Stomach (tissue), 8 donors: ENCODE measurements at regions not wholly inside any gene's neighbourhood (a gene's known extent, or its start where the extent isn't known, plus 50 kb on each side); places are given as distances from the start of the nearest gene placed in this dataset.

Experiments used
- DNase-seq, 2 donors: peaks; one replicate each; pipeline versions ENCODE4 v3.0.0 to v3.0.0-alpha.2; 2013 to 2019
- H3K27ac ChIP-seq, 5 donors: fragments of 200-600 bp in 4 of 5; sonication (generic) in 4 of 5; one replicate each; pipeline ENCODE4 v1.5.1; 2013 to 2019; ENCODE audit warnings: mild to moderate bottlenecking in 1 of 5, moderate library complexity in 1 of 5
- H3K27me3 ChIP-seq, 3 donors: fragments of 200-600 bp; sonication (generic); one replicate each; pipeline ENCODE4 v1.5.1; 2017 to 2019; ENCODE audit warnings: mixed run types in 1 of 3
- H3K36me3 ChIP-seq, 4 donors: fragments of 200-600 bp; sonication (generic); 1 replicate in 3 of 4; 2 replicates in 1 of 4; pipeline ENCODE4 v1.5.1; 2016 to 2019
- H3K4me1 ChIP-seq, 4 donors: fragments of 200-600 bp; sonication (generic); one replicate each; pipeline ENCODE4 v1.5.1; 2016 to 2019
- H3K4me3 ChIP-seq, 4 donors: fragments of 200-600 bp; sonication (generic) in 3 of 4; one replicate each; pipeline ENCODE4 v1.5.1; 2016 to 2019; ENCODE audit warnings: mild to moderate bottlenecking in 1 of 4
- H3K9me3 ChIP-seq, 4 donors: fragments of 200-600 bp; sonication (generic); one replicate each; pipeline ENCODE4 v1.5.1; 2016 to 2019
- EP300 ChIP-seq: sonication (generic); formaldehyde crosslinking; IDR thresholded peaks from one replicate; pipeline ENCODE4 v1.6.1; 2017; ENCODE audit warnings: antibody characterized with exemption
- POLR2A ChIP-seq, 4 donors: fragments of 450-650 bp; IDR thresholded peaks; one replicate each; pipeline ENCODE4 v1.6.1; 2016; ENCODE audit warnings: antibody characterized with exemption in 4 of 4, control low read depth in 2 of 4, mild to moderate bottlenecking in 1 of 4, moderate library complexity in 1 of 4
- POLR2AphosphoS5 ChIP-seq, 3 donors: sonication (generic); formaldehyde crosslinking; IDR thresholded peaks; one replicate each; pipeline ENCODE4 v1.6.1; 2016; ENCODE audit warnings: antibody characterized with exemption in 3 of 3
- WGBS, 5 donors: extraction: QIAGEN DNeasy Blood & Tissue Kit in 3 of 5; methylation state at CpG; one replicate each; pipeline versions ENCODE4 v1.1.5 to v1.1.7; 2013 to 2018; 5-methylcytosine and 5-hydroxymethylcytosine counted together
- intact Hi-C: fragments of 100-400 bp; cut with DNase I; formaldehyde crosslinking; loops from one replicate; pipeline ENCODE4 v1.15.1; 2023; ENCODE audit warnings: low total_unique reads
- TF ChIP-seq, protein P1 (sequence below), 7 experiments: fragments of 450-650 bp in 4 of 7; fragments of 200-600 bp in 3 of 7; sonication (generic) in 3 of 7; IDR thresholded peaks; one replicate each; pipeline ENCODE4 v1.5.1; 2016 to 2019; ENCODE audit warnings: antibody characterized with exemption in 7 of 7, control low read depth in 2 of 7, mild to moderate bottlenecking in 1 of 7
- donor health status: healthy with polysubstance abuse.
- donor health status: Bipolar disorder and iron deficiency.
- donor health status: healthy.

DNA sequence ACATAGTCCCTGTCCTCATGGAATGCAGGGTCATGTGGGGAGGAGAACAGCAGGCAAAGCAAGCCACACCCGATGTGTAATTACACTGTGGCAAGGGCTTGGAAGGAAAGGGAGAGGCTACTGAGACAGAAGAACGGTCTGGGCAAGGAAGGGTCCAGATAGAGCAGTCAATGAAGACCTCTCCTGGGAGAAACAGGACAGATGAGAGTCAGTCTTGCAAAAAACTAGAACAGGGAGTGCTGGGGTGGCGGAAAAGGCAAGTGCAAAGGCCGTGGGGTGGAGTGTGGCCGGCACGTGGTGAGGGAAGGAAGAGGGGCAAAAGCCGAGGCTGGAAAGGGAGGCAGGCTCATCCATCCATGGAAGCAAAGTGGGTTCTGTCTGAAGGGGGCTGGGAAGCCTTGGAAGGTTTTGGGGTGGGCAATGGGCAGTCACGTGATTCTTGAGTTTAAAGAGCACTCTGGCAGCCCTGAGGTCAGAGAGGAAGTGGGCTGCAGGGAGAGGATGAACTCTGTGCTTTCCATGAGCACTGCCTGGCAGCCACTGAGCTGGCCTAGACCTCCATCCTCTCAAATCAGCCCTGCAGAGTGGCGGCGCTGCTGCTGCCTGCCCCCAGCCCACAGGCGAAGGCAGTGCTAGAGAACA is 182.2 kb downstream of the INHBB start:
- Histone ChIP-seq H3K36me3 (no peaks in the 10 kb centered on the region), H3K4me1 (peaks cover 0 to 6% (median 0%) of the 10 kb centered on the region in 4 donors), H3K27ac (no peak overlapping the region), H3K9me3 (no peaks in the 10 kb centered on the region), H3K4me3 (no peak overlapping the region), H3K27me3 (peaks cover 0 to 34% (median 0%) of the 10 kb centered on the region in 3 donors)
- TF ChIP-seq, protein P1, sequence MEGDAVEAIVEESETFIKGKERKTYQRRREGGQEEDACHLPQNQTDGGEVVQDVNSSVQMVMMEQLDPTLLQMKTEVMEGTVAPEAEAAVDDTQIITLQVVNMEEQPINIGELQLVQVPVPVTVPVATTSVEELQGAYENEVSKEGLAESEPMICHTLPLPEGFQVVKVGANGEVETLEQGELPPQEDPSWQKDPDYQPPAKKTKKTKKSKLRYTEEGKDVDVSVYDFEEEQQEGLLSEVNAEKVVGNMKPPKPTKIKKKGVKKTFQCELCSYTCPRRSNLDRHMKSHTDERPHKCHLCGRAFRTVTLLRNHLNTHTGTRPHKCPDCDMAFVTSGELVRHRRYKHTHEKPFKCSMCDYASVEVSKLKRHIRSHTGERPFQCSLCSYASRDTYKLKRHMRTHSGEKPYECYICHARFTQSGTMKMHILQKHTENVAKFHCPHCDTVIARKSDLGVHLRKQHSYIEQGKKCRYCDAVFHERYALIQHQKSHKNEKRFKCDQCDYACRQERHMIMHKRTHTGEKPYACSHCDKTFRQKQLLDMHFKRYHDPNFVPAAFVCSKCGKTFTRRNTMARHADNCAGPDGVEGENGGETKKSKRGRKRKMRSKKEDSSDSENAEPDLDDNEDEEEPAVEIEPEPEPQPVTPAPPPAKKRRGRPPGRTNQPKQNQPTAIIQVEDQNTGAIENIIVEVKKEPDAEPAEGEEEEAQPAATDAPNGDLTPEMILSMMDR (IDR thresholded peaks at IDR 0.05), result no peak
- TF ChIP-seq EP300 (no peak), POLR2A (IDR thresholded peaks at IDR 0.05) (no peak), POLR2AphosphoS5 (IDR thresholded peaks at IDR 0.05) (no peak)
- WGBS, 5 donors, result 55 to 63% (median 59%) methylated on average over 11 of the region's 11 CpGs
- DNase-seq, result no peak
- intact Hi-C loops, result loop anchor here (10.0 kb wide), 1 partner anchor 173 kb away; no protein-coding TSS in a partner anchor

DNA sequence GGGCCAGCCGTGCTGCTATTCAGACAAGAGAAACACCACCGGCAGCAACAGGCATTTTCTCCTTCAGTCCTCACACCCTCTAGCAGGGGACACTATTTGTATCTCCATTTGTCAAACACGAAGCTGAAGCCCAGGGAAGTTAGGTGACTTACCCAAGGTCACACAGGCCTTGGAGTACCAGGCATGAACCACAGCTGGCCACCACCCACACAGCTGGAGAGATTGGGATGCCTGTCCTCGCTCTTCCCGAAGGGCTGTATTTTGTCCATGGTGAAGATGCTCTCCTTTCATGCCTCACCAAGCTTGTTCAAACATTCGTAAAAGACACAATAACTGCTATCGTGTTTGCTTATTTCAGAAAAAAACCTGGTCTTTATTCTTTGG is 182.7 kb downstream of the INHBB start:
- no peak for DNase-seq
- TF ChIP-seq POLR2AphosphoS5 (IDR thresholded peaks at IDR 0.05) (no peak), POLR2A (IDR thresholded peaks at IDR 0.05) (no peak), EP300 (no peak)
- TF ChIP-seq, protein P1 (IDR thresholded peaks at IDR 0.05), result no peak
- Histone ChIP-seq H3K4me1 (peaks cover 0 to 6% (median 0%) of the 10 kb centered on the region in 4 donors), H3K27me3 (peaks cover 0 to 29% (median 0%) of the 10 kb centered on the region in 3 donors), H3K4me3 (no peak overlapping the region), H3K36me3 (no peaks in the 10 kb centered on the region), H3K27ac (no peak overlapping the region), H3K9me3 (no peaks in the 10 kb centered on the region)
- intact Hi-C loops, result loop anchor here (10.0 kb wide), 1 partner anchor 174 kb away; no protein-coding TSS in a partner anchor
- WGBS, 5 donors, result 82 to 90% (median 85%) methylated on average over 7 of the region's 7 CpGs

DNA sequence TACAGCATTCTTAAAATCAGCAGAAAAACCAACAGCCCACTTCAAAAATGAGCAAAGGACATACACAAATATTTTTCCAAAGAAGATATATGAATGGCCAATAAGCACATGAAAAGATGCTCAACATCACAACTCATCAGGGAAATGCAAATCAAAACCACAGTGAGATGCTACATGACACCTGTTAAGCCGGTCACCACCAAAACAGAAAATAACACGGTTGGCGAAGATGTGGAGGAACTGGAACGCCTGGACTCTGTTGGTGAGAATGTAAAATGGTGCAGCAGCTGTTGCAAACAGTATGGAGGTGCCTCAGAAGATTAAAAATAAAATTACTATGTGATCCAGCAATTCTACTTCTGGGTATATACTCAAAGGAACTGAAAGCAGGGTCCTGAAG is 184.8 kb downstream of the INHBB start:
- Histone ChIP-seq H3K4me3 (no peak overlapping the region), H3K9me3 (no peaks in the 10 kb centered on the region), H3K36me3 (no peaks in the 10 kb centered on the region), H3K27me3 (peaks cover 0 to 20% (median 0%) of the 10 kb centered on the region in 3 donors), H3K4me1 (no peaks in the 10 kb centered on the region), H3K27ac (no peak overlapping the region)
- intact Hi-C loops, result no loop called here
- no peak for DNase-seq
- WGBS, 5 donors, result 94 to 98% (median 94%) methylated on average over 4 of the region's 4 CpGs
- TF ChIP-seq POLR2AphosphoS5 (IDR thresholded peaks at IDR 0.05) (no peak), EP300 (no peak), POLR2A (IDR thresholded peaks at IDR 0.05) (no peak)
- TF ChIP-seq, protein P1 (IDR thresholded peaks at IDR 0.05), result no peak

DNA sequence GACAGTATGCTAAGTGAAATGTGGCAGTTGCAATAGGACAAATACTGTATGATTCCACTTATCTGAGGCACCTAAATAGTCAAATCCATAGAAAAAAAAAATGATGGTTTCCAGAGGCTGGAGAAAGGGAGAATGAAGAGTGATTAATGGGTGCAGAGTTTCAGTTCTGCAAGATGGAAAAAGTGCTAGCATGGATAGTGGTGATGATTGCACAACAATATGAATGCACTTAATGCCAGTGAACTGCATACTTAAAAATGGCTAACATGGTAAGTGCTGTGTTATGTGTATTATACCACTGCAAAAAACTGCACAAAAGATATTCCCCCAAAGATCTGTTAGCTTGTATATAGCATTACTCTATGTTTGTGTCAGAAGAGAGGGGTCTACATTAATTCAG is 185.4 kb downstream of the INHBB start:
- Histone ChIP-seq H3K4me3 (no peak overlapping the region), H3K4me1 (no peaks in the 10 kb centered on the region), H3K27ac (no peak overlapping the region), H3K36me3 (no peaks in the 10 kb centered on the region), H3K9me3 (no peaks in the 10 kb centered on the region), H3K27me3 (peaks cover 0 to 20% (median 0%) of the 10 kb centered on the region in 3 donors)
- intact Hi-C loops, result no loop called here
- TF ChIP-seq EP300 (no peak), POLR2A (IDR thresholded peaks at IDR 0.05) (no peak), POLR2AphosphoS5 (IDR thresholded peaks at IDR 0.05) (no peak)
- TF ChIP-seq, protein P1 (IDR thresholded peaks at IDR 0.05), result no peak
- no peak for DNase-seq
